MM.1S (cell line): ENCODE measurements at regions not wholly inside any gene's neighbourhood (a gene's known extent, or its start where the extent isn't known, plus 50 kb on each side); places are given as distances from the start of the nearest gene placed in this dataset.

Source experiments
- CTCF ChIP-seq: fragments of 300-600 bp; sonication (generic); IDR thresholded peaks from 2 replicates; pipeline ENCODE4 v1.5.1; 2016; ENCODE audit warnings: antibody characterized with exemption, low read length, mixed read lengths
- EZH2 ChIP-seq: fragments of 300-600 bp; sonication (generic); optimal IDR thresholded peaks from 2 replicates; pipeline ENCODE3; 2017; ENCODE audit warnings: low read depth, mild to moderate bottlenecking, antibody characterized with exemption, low read length, mixed read lengths
- EZH2phosphoT487 ChIP-seq: fragments of 300-600 bp; sonication (generic); IDR thresholded peaks from 2 replicates; pipeline ENCODE4 v1.6.1; 2018; ENCODE audit warnings: antibody characterized with exemption, low read length

- TF ChIP-seq EZH2 (no peak), CTCF (no peak), EZH2phosphoT487 (no peak)
These were observed 372.8 kb upstream of the PRICKLE1 start for GRCh38 chr12:42962384-42962783.
